AG04450 (cell line): ENCODE measurements at regions not wholly inside any gene's neighbourhood (a gene's known extent, or its start where the extent isn't known, plus 50 kb on each side); places are given as distances from the start of the nearest gene placed in this dataset.

Experiments used
- CTCF ChIA-PET: fragments of 300-600, 350-600 bp; formaldehyde crosslinking; extraction: SDS; loops from one replicate; lab custom pipeline; 2022; ENCODE audit warnings: antibody characterized with exemption, inconsistent platforms; lab: Charles Lee
- POLR2A ChIA-PET: fragments of 350-600 bp; formaldehyde crosslinking; extraction: SDS; loops from one replicate; lab custom pipeline; 2021; ENCODE audit warnings: antibody characterized with exemption, inconsistent platforms; lab: Yijun Ruan, JAX
- DNase-seq: peaks from one replicate; pipeline ENCODE4 v3.0.0-alpha.2; 2011; ENCODE audit warnings: low read depth, low spot score
- H3K27ac ChIP-seq: one replicate; pipeline ENCODE4 v1.5.1; 2012; ENCODE audit warnings: low read depth, low read length, control low read depth
- H3K27me3 ChIP-seq: one replicate; pipeline ENCODE4 v1.6.0; 2012; ENCODE audit warnings: low read length; ENCODE audit not compliant: control insufficient read depth, insufficient read depth
- H3K4me3 ChIP-seq: 2 replicates; pipeline ENCODE4 v1.5.1; 2011; ENCODE audit warnings: mild to moderate bottlenecking, low read depth, low read length, control low read depth
- H3K9me3 ChIP-seq: 2 replicates; pipeline ENCODE4 v1.5.1; 2012; ENCODE audit warnings: low read length; ENCODE audit not compliant: control insufficient read depth, insufficient read depth
- CTCF ChIP-seq: IDR thresholded peaks from 2 replicates; pipeline ENCODE4 v1.5.1; 2011; ENCODE audit warnings: low read depth, low read length, control low read depth, inconsistent platforms

DNA sequence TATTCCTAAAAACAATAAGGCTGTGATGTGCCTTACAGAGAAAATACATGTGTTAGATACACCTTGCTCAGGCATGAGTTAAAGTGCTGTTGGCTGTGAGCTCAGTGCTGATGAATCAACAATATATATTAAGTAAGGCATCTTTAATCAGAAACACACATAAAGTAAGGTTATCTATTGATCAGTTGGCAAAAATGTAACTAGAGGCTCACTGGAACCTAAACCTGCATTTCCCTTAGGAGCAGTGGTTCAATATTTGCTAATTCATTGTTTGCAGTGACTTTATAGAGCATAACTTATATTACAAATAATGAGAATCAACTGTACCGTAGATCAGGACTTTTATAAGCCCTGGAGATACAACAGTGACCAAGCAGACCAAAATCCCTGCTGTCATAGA is 77.0 kb upstream of the CYP1B1 start:
- POLR2A ChIA-PET: no interaction called here
- Histone ChIP-seq H3K27me3 (peaks cover 3% of the 10 kb centered on the region), H3K4me3 (no peak overlapping the region), H3K9me3 (no peaks in the 10 kb centered on the region), H3K27ac (no peak overlapping the region)
- no peak for DNase-seq
- CTCF ChIA-PET: no interaction called here
- no peak for TF ChIP-seq CTCF

DNA sequence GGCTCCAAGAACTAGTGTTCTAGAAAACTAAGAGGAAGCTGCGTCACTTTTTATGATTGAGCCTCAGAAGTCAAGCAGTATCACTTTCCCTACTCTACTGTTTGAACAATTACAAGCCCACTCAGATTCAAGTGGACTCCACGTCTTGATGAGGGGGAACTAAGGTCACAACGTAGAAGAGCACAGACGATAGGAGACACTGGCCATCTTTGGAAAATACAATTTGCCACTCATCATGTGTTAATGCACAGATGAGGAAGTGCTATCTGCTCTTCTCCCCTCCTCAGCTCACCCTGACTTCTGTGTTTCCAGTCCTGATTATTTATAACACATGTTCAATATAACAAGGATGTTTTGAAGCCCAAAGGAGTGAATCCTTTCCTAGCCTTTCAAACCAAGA is 76.1 kb upstream of the CYP1B1 start:
- no peak overlapping the region for H3K4me3 ChIP-seq
- DNase-seq: no peak
- peaks cover 3% of the 10 kb centered on the region for H3K27me3 ChIP-seq
- POLR2A ChIA-PET: no interaction called here
- CTCF ChIA-PET: no interaction called here
- no peaks in the 10 kb centered on the region for H3K9me3 ChIP-seq
- no peak overlapping the region for H3K27ac ChIP-seq
- TF ChIP-seq CTCF: no peak

DNA sequence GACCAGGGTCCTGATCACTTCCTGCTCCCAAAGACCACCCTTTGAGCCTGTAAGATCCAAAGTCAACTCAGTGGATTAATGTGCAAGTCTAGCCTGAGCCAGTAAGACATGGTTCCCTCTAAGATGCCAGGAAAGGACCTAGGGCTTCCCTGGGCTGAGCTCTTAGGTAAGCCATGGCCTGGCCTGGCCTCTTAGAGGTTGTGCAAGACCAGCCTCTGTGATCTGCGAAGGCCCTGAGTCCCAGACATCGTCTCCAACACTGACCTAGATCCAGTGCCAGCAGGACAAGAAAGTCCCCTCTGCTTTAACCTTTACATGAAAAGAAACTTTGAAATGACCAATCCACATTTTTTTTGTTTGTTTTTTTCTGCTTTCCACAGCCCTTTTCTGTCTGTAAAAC is 73.6 kb upstream of the CYP1B1 start:
- TF ChIP-seq CTCF: no peak
- no peak for DNase-seq
- Histone ChIP-seq H3K27ac (no peak overlapping the region), H3K4me3 (no peak overlapping the region), H3K9me3 (no peaks in the 10 kb centered on the region), H3K27me3 (peaks cover 3% of the 10 kb centered on the region)
- ChIA-PET POLR2A (interaction anchor here (1.6 kb wide), 1 partner anchor 27 kb away, joined by 4 read pairs; no protein-coding TSS in a partner anchor), CTCF (no interaction called here)

DNA sequence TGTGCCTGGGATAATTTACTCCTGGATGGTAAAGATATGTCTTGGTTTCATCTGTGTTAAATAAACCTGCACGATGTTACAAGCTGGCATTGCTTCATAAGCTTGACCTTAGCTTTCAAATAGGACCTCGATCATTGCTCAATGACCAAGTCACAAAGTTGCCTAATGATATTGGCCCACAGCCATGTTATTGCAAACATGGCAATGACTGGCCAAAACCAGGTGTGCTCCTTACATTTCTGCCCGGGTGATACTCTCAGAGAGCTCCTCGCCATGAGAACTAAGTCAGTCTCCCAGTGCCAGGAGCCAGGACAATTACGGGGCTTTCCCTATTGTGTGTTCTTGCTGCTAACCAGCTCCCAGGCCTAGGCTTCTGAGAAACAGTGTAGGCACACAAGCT is 72.5 kb upstream of the CYP1B1 start:
- POLR2A ChIA-PET: interaction anchor here (1.3 to 1.6 kb wide), 2 partner anchors 26 to 28 kb away, joined by 4 read pairs; no protein-coding TSS in a partner anchor

More for the DNA sequence above, 72.5 kb upstream of the CYP1B1 start:
- CTCF ChIA-PET: no interaction called here
- no peaks in the 10 kb centered on the region for H3K9me3 ChIP-seq
- TF ChIP-seq CTCF: no peak
- no peaks in the 10 kb centered on the region for H3K27me3 ChIP-seq
- DNase-seq: no peak
- H3K27ac ChIP-seq: no peak overlapping the region
- H3K4me3 ChIP-seq: no peak overlapping the region
